HG03108 (cell line): ENCODE measurements at regions not wholly inside any gene's neighbourhood (a gene's known extent, or its start where the extent isn't known, plus 50 kb on each side); places are given as distances from the start of the nearest gene placed in this dataset.

Source experiments
- ATAC-seq: cut with Tn5 transposase; IDR thresholded peaks from one replicate; pipeline ENCODE4 v1.9.1; 2021; ENCODE audit warnings: moderate library complexity; ENCODE audit not compliant: unreplicated experiment

GRCh38 chr13:56924401-56924800, 216.3 kb upstream of the PRR20A start:
- ATAC-seq: no peak

GRCh38 chr13:56932104-56932503, 208.6 kb upstream of the PRR20A start:
- ATAC-seq: no peak

- no peak for ATAC-seq
Measured at GRCh38 chr13:56953965-56954364, 186.8 kb upstream of the PRR20A start.

GRCh38 chr13:56975647-56976046, 165.1 kb upstream of the PRR20A start:
- ATAC-seq: no peak

- no peak for ATAC-seq
Measured at GRCh38 chr13:56980856-56981255, 159.9 kb upstream of the PRR20A start.

GRCh38 chr13:56986121-56986520, 154.6 kb upstream of the PRR20A start:
- no peak for ATAC-seq

GRCh38 chr13:56988543-56988942, 152.2 kb upstream of the PRR20A start:
- no peak for ATAC-seq

GRCh38 chr13:57003682-57004081, 137.0 kb upstream of the PRR20A start:
- no peak for ATAC-seq

- ATAC-seq: no peak
Measured at GRCh38 chr13:57017357-57017756, 123.4 kb upstream of the PRR20A start.

- no peak for ATAC-seq
Measured at GRCh38 chr13:57018915-57019314, 121.8 kb upstream of the PRR20A start.

GRCh38 chr13:57030671-57031070, 110.0 kb upstream of the PRR20A start:
- ATAC-seq: no peak

- no peak for ATAC-seq
Measured at GRCh38 chr13:57036290-57036689, 104.4 kb upstream of the PRR20A start.

- ATAC-seq: no peak
Measured at GRCh38 chr13:57044910-57045309, 95.8 kb upstream of the PRR20A start.

- ATAC-seq: no peak
Measured at GRCh38 chr13:57045826-57046546, 94.7 kb upstream of the PRR20A start.

GRCh38 chr13:57056601-57057180, 84.0 kb upstream of the PRR20A start:
- ATAC-seq: no peak

GRCh38 chr13:57063007-57063406, 77.7 kb upstream of the PRR20A start:
- ATAC-seq: no peak

GRCh38 chr13:57073983-57074382, 66.7 kb upstream of the PRR20A start:
- no peak for ATAC-seq

- ATAC-seq: no peak
Measured at GRCh38 chr13:57075588-57075987, 65.1 kb upstream of the PRR20A start.

GRCh38 chr13:57087006-57087405, 53.7 kb upstream of the PRR20A start:
- ATAC-seq: no peak
